ENCODE measurements at regions not wholly inside any gene's neighbourhood (a gene's known extent, or its start where the extent isn't known, plus 50 kb on each side); places are given as distances from the start of the nearest gene placed in this dataset.

DNA sequence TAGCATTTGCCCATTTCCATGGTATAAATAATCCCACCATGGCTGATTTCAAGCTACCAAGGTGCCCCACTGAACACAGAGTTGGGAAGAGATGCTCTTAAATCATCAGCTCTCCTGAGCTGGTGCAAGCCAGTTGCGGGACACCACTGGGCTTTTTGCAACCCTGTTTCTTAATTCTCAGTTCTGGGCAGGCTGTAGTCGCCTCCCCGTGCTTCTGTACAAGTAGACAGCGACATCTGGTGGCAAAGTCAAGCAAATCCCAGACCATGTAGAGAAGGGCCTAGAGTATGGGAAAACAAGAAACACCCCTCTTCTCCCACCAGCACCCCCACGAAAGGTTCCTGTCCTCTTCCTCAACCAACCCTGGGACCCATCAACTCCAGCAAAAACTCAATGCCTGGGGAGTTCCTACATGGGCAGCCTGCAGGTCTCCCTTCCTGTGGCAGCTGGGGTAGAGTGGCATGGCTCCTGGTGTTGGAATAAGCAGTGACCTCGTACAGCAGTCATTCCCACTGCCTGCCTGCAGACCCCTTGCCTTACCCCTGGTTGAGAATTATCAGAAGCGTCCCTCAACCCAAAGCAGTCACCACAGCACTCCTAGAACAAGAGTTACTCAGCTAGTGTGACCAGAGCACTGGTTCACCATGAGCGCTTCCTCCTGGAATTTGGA lies 68.4 kb downstream of the IGLL5 start:
- WGBS, 4 donors: 21 to 23% (median 22%) methylated on average over 7 to 8 of the region's 8 CpGs
- Histone ChIP-seq H3K27me3 (peaks cover 0 to 50% (median 10%) of the 10 kb centered on the region in 9 donors), H3K4me1 (peaks cover 0 to 14% (median 6%) of the 10 kb centered on the region in 12 donors), H3K9me3 (peaks cover 0 to 6% (median 0%) of the 10 kb centered on the region in 12 donors), H3K36me3 (no peaks in the 10 kb centered on the region), H3K4me3 (no peak overlapping the region), H3K27ac (no peak overlapping the region)
- intact Hi-C loops (cut with DNase I): loop anchor here (2.0 to 10.0 kb wide), 11 partner anchors 107 to 494 kb away; no protein-coding TSS in a partner anchor
- DNase-seq (peak; percentile 42 to 63 (median 60)), ATAC-seq (peak; percentile 62 to 82 (median 72))
- TF ChIP-seq POLR2A (IDR thresholded peaks at IDR 0.05): no peak
- TF ChIP-seq, protein P1, sequence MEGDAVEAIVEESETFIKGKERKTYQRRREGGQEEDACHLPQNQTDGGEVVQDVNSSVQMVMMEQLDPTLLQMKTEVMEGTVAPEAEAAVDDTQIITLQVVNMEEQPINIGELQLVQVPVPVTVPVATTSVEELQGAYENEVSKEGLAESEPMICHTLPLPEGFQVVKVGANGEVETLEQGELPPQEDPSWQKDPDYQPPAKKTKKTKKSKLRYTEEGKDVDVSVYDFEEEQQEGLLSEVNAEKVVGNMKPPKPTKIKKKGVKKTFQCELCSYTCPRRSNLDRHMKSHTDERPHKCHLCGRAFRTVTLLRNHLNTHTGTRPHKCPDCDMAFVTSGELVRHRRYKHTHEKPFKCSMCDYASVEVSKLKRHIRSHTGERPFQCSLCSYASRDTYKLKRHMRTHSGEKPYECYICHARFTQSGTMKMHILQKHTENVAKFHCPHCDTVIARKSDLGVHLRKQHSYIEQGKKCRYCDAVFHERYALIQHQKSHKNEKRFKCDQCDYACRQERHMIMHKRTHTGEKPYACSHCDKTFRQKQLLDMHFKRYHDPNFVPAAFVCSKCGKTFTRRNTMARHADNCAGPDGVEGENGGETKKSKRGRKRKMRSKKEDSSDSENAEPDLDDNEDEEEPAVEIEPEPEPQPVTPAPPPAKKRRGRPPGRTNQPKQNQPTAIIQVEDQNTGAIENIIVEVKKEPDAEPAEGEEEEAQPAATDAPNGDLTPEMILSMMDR (IDR thresholded peaks at IDR 0.05): peak; percentile 72 to 88 (median 82)

DNA sequence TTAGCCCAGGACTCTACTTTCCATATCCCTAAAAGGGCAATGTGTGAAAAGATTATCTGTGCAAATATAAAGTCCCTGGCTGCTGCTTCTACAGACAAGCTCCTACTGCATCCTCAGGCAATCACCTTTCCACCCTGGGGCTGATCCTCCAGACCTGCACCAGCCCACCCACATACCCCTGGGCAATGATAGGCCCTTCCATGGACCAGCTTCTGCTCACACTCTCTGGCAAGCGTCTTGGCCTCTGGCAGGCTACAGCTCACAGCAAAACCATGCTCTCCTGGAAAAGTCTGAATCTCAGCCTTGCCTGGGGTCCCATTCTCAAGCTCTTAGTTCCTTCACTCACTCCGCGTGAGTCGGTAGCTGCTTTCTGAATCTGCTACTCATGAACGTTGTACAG lies 69.5 kb downstream of the IGLL5 start:
- intact Hi-C loops (cut with DNase I): loop anchor here (2.0 to 10.0 kb wide), 11 partner anchors 108 to 495 kb away; no protein-coding TSS in a partner anchor
- peaks cover 0 to 12% (median 4%) of the 10 kb centered on the region in 12 donors for H3K9me3 ChIP-seq
- 71 to 84% (median 81%) methylated on average over 5 of the region's 5 CpGs for WGBS, 4 donors
- H3K27me3 ChIP-seq: peaks cover 0 to 39% (median 5%) of the 10 kb centered on the region in 9 donors
- no peaks in the 10 kb centered on the region for H3K36me3 ChIP-seq
- DNase-seq: peak in 1 of 5 donors; percentile 14
- no peak overlapping the region for H3K27ac ChIP-seq
- H3K4me3 ChIP-seq: no peak overlapping the region
- ATAC-seq: no peak
- H3K4me1 ChIP-seq: peaks cover 0 to 14% (median 6%) of the 10 kb centered on the region in 12 donors
- TF ChIP-seq, protein P1 (IDR thresholded peaks at IDR 0.05): no peak
- TF ChIP-seq POLR2A (IDR thresholded peaks at IDR 0.05): no peak

DNA sequence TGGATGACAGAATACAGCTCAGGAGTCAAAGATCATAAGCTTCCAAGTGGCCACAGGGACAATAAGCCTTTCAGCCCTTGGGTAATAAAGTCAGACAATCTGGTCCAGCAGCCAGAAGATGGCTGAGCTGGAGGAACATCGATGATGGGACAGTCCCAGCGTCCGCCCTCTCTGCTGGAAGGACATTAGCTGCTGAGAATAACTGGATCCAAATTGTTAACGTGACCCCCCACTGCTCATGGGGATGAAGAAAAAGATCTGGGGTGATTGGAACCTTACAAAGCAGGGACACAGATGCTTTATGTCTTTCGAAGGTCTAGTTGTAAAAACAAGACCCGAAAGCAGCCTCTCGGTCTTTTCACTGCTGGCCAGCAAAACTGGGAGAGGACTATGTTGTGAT lies 71.0 kb downstream of the IGLL5 start:
- peak in 1 of 5 donors; percentile 14 for DNase-seq
- TF ChIP-seq, protein P1 (IDR thresholded peaks at IDR 0.05): no peak
- no peak for TF ChIP-seq POLR2A (IDR thresholded peaks at IDR 0.05)
- no peak overlapping the region for H3K4me3 ChIP-seq
- H3K36me3 ChIP-seq: no peaks in the 10 kb centered on the region
- H3K9me3 ChIP-seq: peaks cover 0 to 23% (median 4%) of the 10 kb centered on the region in 12 donors
- intact Hi-C loops (cut with DNase I): loop anchor here (1.0 to 10.0 kb wide), 12 partner anchors 111 to 496 kb away; no protein-coding TSS in a partner anchor
- WGBS, 4 donors: 73 to 79% (median 76%) methylated on average over 7 of the region's 7 CpGs
- no peak for ATAC-seq
- peaks cover 0 to 24% (median 2%) of the 10 kb centered on the region in 9 donors for H3K27me3 ChIP-seq
- no peak overlapping the region for H3K27ac ChIP-seq
- peaks cover 0 to 14% (median 6%) of the 10 kb centered on the region in 12 donors for H3K4me1 ChIP-seq

DNA sequence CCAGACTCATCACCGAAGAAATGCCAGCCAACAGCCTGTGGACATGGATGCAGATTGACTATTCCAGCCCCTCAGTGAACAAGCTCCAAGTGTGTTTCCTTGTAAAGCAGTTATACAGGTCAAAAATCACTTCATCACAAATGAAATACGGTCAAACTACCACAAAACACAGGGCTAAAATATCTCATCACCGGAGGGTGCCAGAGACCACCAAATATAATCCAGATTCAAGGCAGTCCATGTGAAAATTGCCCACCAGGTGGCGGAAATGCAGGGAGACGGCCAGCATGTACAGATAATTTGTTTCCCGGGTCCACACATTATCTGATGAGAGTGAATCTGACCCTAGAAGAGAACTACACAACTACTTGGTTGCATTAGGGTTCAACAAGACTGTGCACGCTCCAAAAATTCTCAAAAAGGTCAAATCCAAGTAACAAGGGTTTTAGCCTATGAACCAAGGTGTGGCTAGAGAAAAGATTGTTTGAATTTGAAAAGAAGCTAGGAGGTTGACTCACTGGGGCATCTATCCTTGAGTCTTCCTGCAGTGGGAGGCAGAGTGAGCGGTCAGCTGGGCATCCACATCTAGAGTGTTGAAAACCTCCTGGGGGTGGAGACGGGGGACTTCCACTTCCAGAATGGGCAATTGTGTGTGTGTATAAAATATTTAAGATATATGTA lies 71.7 kb downstream of the IGLL5 start:
- ATAC-seq (peak; percentile 35 to 74 (median 71)), DNase-seq (peak; percentile 64 to 73 (median 70))
- H3K9me3 ChIP-seq: peaks cover 0 to 30% (median 4%) of the 10 kb centered on the region in 12 donors
- H3K4me3 ChIP-seq: no peak overlapping the region
- peak overlapping the region in 9 of 12 donors; percentile 43 to 79 (median 66) for H3K27ac ChIP-seq
- no peak for TF ChIP-seq POLR2A (IDR thresholded peaks at IDR 0.05)
- TF ChIP-seq, protein P1 (IDR thresholded peaks at IDR 0.05): peak; percentile 80 to 99 (median 92)
- H3K27me3 ChIP-seq: peaks cover 0 to 17% (median 0%) of the 10 kb centered on the region in 9 donors
- H3K4me1 ChIP-seq: peaks cover 0 to 14% (median 6%) of the 10 kb centered on the region in 12 donors
- WGBS, 4 donors: 19 to 31% (median 25%) methylated on average over 9 of the region's 9 CpGs
- intact Hi-C loops (cut with DNase I): loop anchor here (1.0 to 10.0 kb wide), 12 partner anchors 112 to 497 kb away; no protein-coding TSS in a partner anchor
- H3K36me3 ChIP-seq: no peaks in the 10 kb centered on the region
